ENCODE measurements at regions not wholly inside any gene's neighbourhood (a gene's known extent, or its start where the extent isn't known, plus 50 kb on each side); places are given as distances from the start of the nearest gene placed in this dataset.

GRCh38 chr12:107418981-107419380 is 266.6 kb upstream of the PWP1 start:
- ChIA-PET POLR2A (no interaction called here), CTCF (no interaction called here)
- Histone ChIP-seq H3K27ac (ENCODE audit: extremely low read depth, low read depth, low read length) (no peak overlapping the region), H3K4me3 (ENCODE audit: low read depth, low read length) (no peak overlapping the region), H3K4me1 (ENCODE audit: control insufficient read depth, insufficient read depth, low read length) (no peaks in the 10 kb centered on the region), H3K9me3 (ENCODE audit: control insufficient read depth, insufficient read depth, low read depth, low read length) (no peaks in the 10 kb centered on the region), H3K36me3 (ENCODE audit: control insufficient read depth in 2 of 2, insufficient read depth in 1 of 2, low read length in 2 of 2) (no peaks in the 10 kb centered on the region)
- no peak for TF ChIP-seq ZNF629 (tag by site-specific recombination; IDR thresholded peaks at IDR 0.05)
- no peak for TF ChIP-seq KLF7 (tag by site-specific recombination; IDR thresholded peaks at IDR 0.05; ENCODE audit: borderline replicate concordance)
- no peak for TF ChIP-seq ZNF776 (tag by site-specific recombination; IDR thresholded peaks at IDR 0.05; ENCODE audit: borderline replicate concordance)
- TF ChIP-seq, protein P1, sequence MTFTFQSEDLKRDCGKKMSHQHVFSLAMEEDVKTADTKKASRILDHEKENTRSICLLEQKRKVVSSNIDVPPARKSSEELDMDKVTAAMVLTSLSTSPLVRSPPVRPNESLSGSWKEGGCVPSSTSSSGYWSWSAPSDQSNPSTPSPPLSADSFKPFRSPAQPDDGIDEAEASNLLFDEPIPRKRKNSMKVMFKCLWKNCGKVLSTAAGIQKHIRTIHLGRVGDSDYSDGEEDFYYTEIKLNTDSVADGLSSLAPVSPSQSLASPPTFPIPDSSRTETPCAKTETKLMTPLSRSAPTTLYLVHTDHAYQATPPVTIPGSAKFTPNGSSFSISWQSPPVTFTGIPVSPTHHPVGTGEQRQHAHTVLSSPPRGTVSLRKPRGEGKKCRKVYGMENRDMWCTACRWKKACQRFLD (tag by site-specific recombination; IDR thresholded peaks at IDR 0.05): no peak
- TF ChIP-seq, protein P2, sequence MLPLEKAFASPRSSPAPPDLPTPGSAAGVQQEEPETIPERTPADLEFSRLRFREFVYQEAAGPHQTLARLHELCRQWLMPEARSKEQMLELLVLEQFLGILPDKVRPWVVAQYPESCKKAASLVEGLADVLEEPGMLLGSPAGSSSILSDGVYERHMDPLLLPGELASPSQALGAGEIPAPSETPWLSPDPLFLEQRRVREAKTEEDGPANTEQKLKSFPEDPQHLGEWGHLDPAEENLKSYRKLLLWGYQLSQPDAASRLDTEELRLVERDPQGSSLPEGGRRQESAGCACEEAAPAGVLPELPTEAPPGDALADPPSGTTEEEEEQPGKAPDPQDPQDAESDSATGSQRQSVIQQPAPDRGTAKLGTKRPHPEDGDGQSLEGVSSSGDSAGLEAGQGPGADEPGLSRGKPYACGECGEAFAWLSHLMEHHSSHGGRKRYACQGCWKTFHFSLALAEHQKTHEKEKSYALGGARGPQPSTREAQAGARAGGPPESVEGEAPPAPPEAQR (tag by site-specific recombination; IDR thresholded peaks at IDR 0.05): no peak
- no peak for TF ChIP-seq ZNF140 (tag by site-specific recombination; IDR thresholded peaks at IDR 0.05)
- no peak for TF ChIP-seq ZNF544 (tag by site-specific recombination; IDR thresholded peaks at IDR 0.05)
- no peak for TF ChIP-seq TRIM28 (IDR thresholded peaks at IDR 0.05; ENCODE audit: borderline replicate concordance, low read length)
- TF ChIP-seq ZNF112 (tag by site-specific recombination; IDR thresholded peaks at IDR 0.05): no peak
- no peak for TF ChIP-seq ZNF518A (tag by site-specific recombination; conservative IDR thresholded peaks at IDR 0.05; ENCODE audit: low read depth)
- TF ChIP-seq ZNF585B (tag by site-specific recombination; IDR thresholded peaks at IDR 0.05): no peak
- TF ChIP-seq FEZF1 (tag by site-specific recombination; IDR thresholded peaks at IDR 0.05): no peak
- no peak for TF ChIP-seq ZNF416 (tag by site-specific recombination; IDR thresholded peaks at IDR 0.05)
- TF ChIP-seq ZNF24 (tag by site-specific recombination; IDR thresholded peaks at IDR 0.05): no peak
- TF ChIP-seq GFI1B (tag by site-specific recombination; IDR thresholded peaks at IDR 0.05): no peak

- CTCF ChIA-PET: interaction anchor here (0.7 to 1.5 kb wide), 2 partner anchors 18 to 20 kb away, joined by 3 read pairs; no protein-coding TSS in a partner anchor
- Histone ChIP-seq H3K4me1 (ENCODE audit: control insufficient read depth, insufficient read depth, low read length) (no peaks in the 10 kb centered on the region), H3K4me3 (ENCODE audit: low read depth, low read length) (no peak overlapping the region), H3K36me3 (ENCODE audit: control insufficient read depth in 2 of 2, insufficient read depth in 1 of 2, low read length in 2 of 2) (no peaks in the 10 kb centered on the region), H3K27ac (ENCODE audit: extremely low read depth, low read depth, low read length) (no peak overlapping the region), H3K9me3 (ENCODE audit: control insufficient read depth, insufficient read depth, low read depth, low read length) (no peaks in the 10 kb centered on the region)
- POLR2A ChIA-PET: interaction anchor here (0.6 kb wide), 1 partner anchor 224 kb away, joined by 4 read pairs; no protein-coding TSS in a partner anchor
- TF ChIP-seq ZNF473 (tag by site-specific recombination; IDR thresholded peaks at IDR 0.05) (no peak), ZNF221 (tag by site-specific recombination; IDR thresholded peaks at IDR 0.05; ENCODE audit: borderline replicate concordance) (no peak), GLIS1 (tag by site-specific recombination; IDR thresholded peaks at IDR 0.05) (no peak), ZNF10 (tag by site-specific recombination; IDR thresholded peaks at IDR 0.05) (no peak), ZNF311 (tag by site-specific recombination; IDR thresholded peaks at IDR 0.05; ENCODE audit: borderline replicate concordance) (no peak), ZNF146 (tag by site-specific recombination; IDR thresholded peaks at IDR 0.05) (no peak), ZNF558 (tag by site-specific recombination; IDR thresholded peaks at IDR 0.05) (no peak), KLF17 (tag by site-specific recombination; IDR thresholded peaks at IDR 0.05) (no peak)
Measured at GRCh38 chr12:107423531-107423930, 262.1 kb upstream of the PWP1 start.
